SK-N-SH (cell line): ENCODE measurements at regions not wholly inside any gene's neighbourhood (a gene's known extent, or its start where the extent isn't known, plus 50 kb on each side); places are given as distances from the start of the nearest gene placed in this dataset.

Experiments used
- CTCF ChIA-PET: fragments of 300-600, 350-600 bp; formaldehyde crosslinking; extraction: SDS; loops from one replicate; lab custom pipeline; 2021; lab: Yijun Ruan, JAX
- POLR2A ChIA-PET: fragments of 350-600 bp; sonication (Branson Sonifier 250); formaldehyde crosslinking; extraction: SDS; loops from one replicate; lab custom pipeline; 2020; ENCODE audit warnings: antibody characterized with exemption, inconsistent platforms; lab: Yijun Ruan, JAX
- DNase-seq: peaks from one replicate; pipeline ENCODE4 v3.0.0; 2012
- H2AFZ ChIP-seq: fragments of 200-600 bp; sonication (generic); 2 replicates; pipeline ENCODE4 v1.8.1; 2016; ENCODE audit warnings: antibody characterized with exemption, mild to moderate bottlenecking, low read depth
- H3F3A ChIP-seq: fragments of 200-600 bp; sonication (generic); replicated peaks from 2 replicates; pipeline ENCODE3; 2016; ENCODE audit warnings: antibody characterized with exemption, mild to moderate bottlenecking; ENCODE audit not compliant: insufficient read depth
- H3K27ac ChIP-seq, 2 experiments: fragments of 200-500 bp in 1 of 2; fragments of 200-600 bp in 1 of 2; sonication (Bioruptor generic) in 1 of 2; sonication (generic), shearing (Covaris generic) in 1 of 2; 2 replicates each; pipeline versions ENCODE4 v1.5.1 to v1.6.1; 2014 to 2016; ENCODE audit warnings: low read depth in 2 of 2, inconsistent platforms in 1 of 2, low read length in 1 of 2, mild to moderate bottlenecking in 1 of 2, mixed read lengths in 1 of 2
- H3K27me3 ChIP-seq: fragments of 200-600 bp; sonication (generic), shearing (Covaris generic); 2 replicates; pipeline ENCODE4 v1.6.1; 2016; ENCODE audit warnings: mixed run types; ENCODE audit not compliant: insufficient read depth
- H3K36me3 ChIP-seq, 2 experiments: fragments of 200-500 bp in 1 of 2; fragments of 200-600 bp in 1 of 2; sonication (Bioruptor generic) in 1 of 2; sonication (generic) in 1 of 2; replicated peaks in 1 of 2; 2 replicates each; pipeline versions ENCODE3 to v1.5.1; 2014 to 2016; ENCODE audit warnings: low read length in 1 of 2, mild to moderate bottlenecking in 1 of 2; ENCODE audit not compliant: insufficient read depth in 2 of 2, control insufficient read depth in 1 of 2
- H3K4me1 ChIP-seq, 2 experiments: fragments of 200-500 bp in 1 of 2; fragments of 200-600 bp in 1 of 2; sonication (Bioruptor generic) in 1 of 2; sonication (generic), shearing (Covaris generic) in 1 of 2; 2 replicates each; pipeline versions ENCODE4 v1.5.1 to v1.6.1; 2014 to 2016; ENCODE audit warnings: low read depth in 1 of 2, low read length in 1 of 2, mixed run types in 1 of 2; ENCODE audit not compliant: insufficient read depth in 2 of 2, control insufficient read depth in 1 of 2
- H3K4me2 ChIP-seq: fragments of 200-600 bp; sonication (generic), shearing (Covaris generic); 2 replicates; pipeline ENCODE4 v1.6.1; 2017; ENCODE audit warnings: mixed run types
- H3K4me3 ChIP-seq, 2 experiments: fragments of 200-500 bp in 1 of 2; fragments of 200-600 bp in 1 of 2; sonication (Bioruptor generic) in 1 of 2; sonication (generic), shearing (Covaris generic) in 1 of 2; 2 replicates each; pipeline versions ENCODE4 v1.5.1 to v1.8.1; 2014 to 2016; ENCODE audit warnings: low read depth in 2 of 2, inconsistent platforms in 1 of 2, low read length in 1 of 2, mild to moderate bottlenecking in 1 of 2, mixed read lengths in 1 of 2, moderate library complexity in 1 of 2
- H3K79me2 ChIP-seq: fragments of 200-600 bp; sonication (generic); 2 replicates; pipeline ENCODE4 v1.8.1; 2017; ENCODE audit warnings: mild to moderate bottlenecking; ENCODE audit not compliant: insufficient read depth
- H3K9ac ChIP-seq: fragments of 200-600 bp; sonication (generic); 2 replicates; pipeline ENCODE4 v1.6.1; 2017; ENCODE audit warnings: mixed run types
- H3K9me2 ChIP-seq: fragments of 200-600 bp; sonication (generic); 2 replicates; pipeline ENCODE4 v1.6.1; 2017; ENCODE audit warnings: mixed run types
- H3K9me3 ChIP-seq: fragments of 200-600 bp; sonication (generic); 2 replicates; pipeline ENCODE4 v1.6.1; 2017; ENCODE audit warnings: mixed run types, mild to moderate bottlenecking, moderate library complexity
- H4K20me1 ChIP-seq: fragments of 200-600 bp; sonication (generic); 2 replicates; pipeline ENCODE4 v1.6.1; 2017; ENCODE audit warnings: mild to moderate bottlenecking, mixed run types; ENCODE audit not compliant: insufficient read depth
- CHD2 ChIP-seq: fragments of 150-350 bp; IDR thresholded peaks from 2 replicates; pipeline ENCODE4 v1.6.1; 2018; ENCODE audit warnings: low read length; ENCODE audit not compliant: partially characterized antibody
- CTCF ChIP-seq: fragments of 200-600 bp; sonication (generic); IDR thresholded peaks from 2 replicates; pipeline ENCODE4 v1.6.1; 2017; ENCODE audit warnings: antibody characterized with exemption, mild to moderate bottlenecking, moderate library complexity
- ELF1 ChIP-seq: IDR thresholded peaks from 2 replicates; pipeline ENCODE4 v1.4.0; 2012
- EZH2phosphoT487 ChIP-seq: fragments of 200-600 bp; sonication (generic); IDR thresholded peaks from 2 replicates; pipeline ENCODE4 v1.6.1; 2017; ENCODE audit warnings: low read depth, mixed run types, mild to moderate bottlenecking, antibody characterized with exemption, moderate library complexity, borderline replicate concordance
- FOSL2 ChIP-seq: IDR thresholded peaks from 2 replicates; pipeline ENCODE4 v1.4.0; 2012; ENCODE audit warnings: low read depth, mild to moderate bottlenecking, moderate library complexity, borderline replicate concordance
- FOXM1 ChIP-seq: IDR thresholded peaks from 2 replicates; pipeline ENCODE4 v1.4.0; 2012; ENCODE audit warnings: low read depth, mild to moderate bottlenecking
- GATA2 ChIP-seq: sonication (generic); formaldehyde crosslinking; IDR thresholded peaks from 2 replicates; pipeline ENCODE4 v1.5.0; 2020; ENCODE audit warnings: mild to moderate bottlenecking, missing genetic modification reagents
- JUND ChIP-seq: IDR thresholded peaks from 2 replicates; pipeline ENCODE4 v1.4.0; 2012
- MAX ChIP-seq: IDR thresholded peaks from 2 replicates; pipeline ENCODE4 v1.4.0; 2012; ENCODE audit warnings: low read depth
- MXI1 ChIP-seq: IDR thresholded peaks from 2 replicates; pipeline ENCODE4 v1.6.1; 2012; ENCODE audit warnings: mild to moderate bottlenecking, low read depth, low read length, improper control_type of control experiment
- NFIC ChIP-seq: IDR thresholded peaks from 2 replicates; pipeline ENCODE4 v1.4.0; 2012; ENCODE audit warnings: borderline replicate concordance
- POLR2AphosphoS5 ChIP-seq: IDR thresholded peaks from 2 replicates; pipeline ENCODE4 v1.6.1; 2012; ENCODE audit warnings: low read depth, low read length
- RAD21 ChIP-seq: IDR thresholded peaks from 2 replicates; pipeline ENCODE4 v1.6.1; 2012; ENCODE audit warnings: mild to moderate bottlenecking, low read length
- RCOR1 ChIP-seq: fragments of 150-350 bp; IDR thresholded peaks from 2 replicates; pipeline ENCODE4 v1.6.1; 2017; ENCODE audit warnings: antibody characterized with exemption, low read length
- RFX5 ChIP-seq: IDR thresholded peaks from 2 replicates; pipeline ENCODE4 v1.6.1; 2012; ENCODE audit warnings: mild to moderate bottlenecking, improper control_type of control experiment, low read length
- SIN3A ChIP-seq: IDR thresholded peaks from 2 replicates; pipeline ENCODE4 v1.6.1; 2012; ENCODE audit warnings: low read depth, mild to moderate bottlenecking, low read length, moderate library complexity, borderline replicate concordance
- TAF1 ChIP-seq: IDR thresholded peaks from 2 replicates; pipeline ENCODE4 v1.6.1; 2012; ENCODE audit warnings: low read depth, mild to moderate bottlenecking, low read length, moderate library complexity, borderline replicate concordance
- TCF12 ChIP-seq: IDR thresholded peaks from 2 replicates; pipeline ENCODE4 v1.4.0; 2012
- WGBS: methylation state at CpG from one replicate; pipeline ENCODE4 v1.1.6; 2017; ENCODE audit warnings: low lambda C conversion rate; 5-methylcytosine and 5-hydroxymethylcytosine counted together
- TF ChIP-seq, protein P1 (sequence below): IDR thresholded peaks from 2 replicates; pipeline ENCODE4; 2012
- TF ChIP-seq, protein P2 (sequence below): IDR thresholded peaks from 2 replicates; pipeline ENCODE4 v1.4.0; 2012; ENCODE audit warnings: low read depth, borderline replicate concordance
- TF ChIP-seq, protein P3 (sequence below): IDR thresholded peaks from 2 replicates; pipeline ENCODE4 v1.4.0; 2012; ENCODE audit warnings: low read depth, borderline replicate concordance
- TF ChIP-seq, protein P4 (sequence below): fragments of 150-350 bp; IDR thresholded peaks from 2 replicates; pipeline ENCODE4 v1.6.1; 2017; ENCODE audit warnings: antibody characterized with exemption, low read length, low read depth, borderline replicate concordance

DNA sequence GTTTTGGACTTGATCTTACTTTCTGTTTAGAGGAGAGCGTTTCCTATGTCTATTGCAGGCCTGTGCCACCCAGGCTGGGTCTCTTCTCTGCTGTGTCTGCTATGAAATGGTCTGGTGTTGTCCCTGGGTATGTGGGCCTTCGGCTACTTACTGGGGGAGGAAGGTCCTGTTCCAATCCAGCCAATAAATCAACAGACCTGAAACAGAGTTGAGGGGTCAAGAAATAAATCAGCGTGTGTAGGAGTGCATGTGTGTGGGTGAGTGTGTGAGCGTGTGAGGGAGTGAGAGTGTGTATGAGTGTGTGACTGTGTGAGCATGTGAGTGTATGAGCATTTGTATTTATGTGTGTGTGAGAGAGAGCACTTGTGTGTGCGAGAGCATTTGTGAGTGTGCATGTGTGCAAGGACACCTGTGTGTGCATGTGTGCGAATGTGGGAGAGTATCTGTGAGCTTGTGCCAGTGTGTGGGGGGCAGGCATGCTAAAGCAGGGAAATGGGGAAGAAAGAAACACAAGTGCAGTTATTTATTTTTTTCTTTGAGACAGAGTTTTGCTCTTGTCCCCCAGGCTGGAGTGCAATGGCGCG lies 86.3 kb upstream of the PMEPA1 start (continued):
- TF ChIP-seq EZH2phosphoT487: no peak
- TF ChIP-seq, protein P1, sequence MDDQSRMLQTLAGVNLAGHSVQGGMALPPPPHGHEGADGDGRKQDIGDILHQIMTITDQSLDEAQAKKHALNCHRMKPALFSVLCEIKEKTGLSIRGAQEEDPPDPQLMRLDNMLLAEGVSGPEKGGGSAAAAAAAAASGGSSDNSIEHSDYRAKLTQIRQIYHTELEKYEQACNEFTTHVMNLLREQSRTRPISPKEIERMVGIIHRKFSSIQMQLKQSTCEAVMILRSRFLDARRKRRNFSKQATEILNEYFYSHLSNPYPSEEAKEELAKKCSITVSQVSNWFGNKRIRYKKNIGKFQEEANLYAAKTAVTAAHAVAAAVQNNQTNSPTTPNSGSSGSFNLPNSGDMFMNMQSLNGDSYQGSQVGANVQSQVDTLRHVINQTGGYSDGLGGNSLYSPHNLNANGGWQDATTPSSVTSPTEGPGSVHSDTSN: no peak
- TF ChIP-seq NFIC: no peak
- TF ChIP-seq, all 33 proteins: peak for 0

GRCh38 chr20:57795342-57795697 lies 85.5 kb upstream of the PMEPA1 start:
- Histone ChIP-seq H3K9me2 (no peaks in the 10 kb centered on the region), H3K27me3 (no peaks in the 10 kb centered on the region), H2AFZ (peak overlapping the region; percentile 18; the same call in 1 of the 2 replicates), H3F3A (no peaks in the 10 kb centered on the region), H3K27ac (no peak overlapping the region), H3K36me3 (no peaks in the 10 kb centered on the region), H4K20me1 (no peaks in the 10 kb centered on the region), H3K9ac (no peak overlapping the region), H3K79me2 (no peaks in the 10 kb centered on the region), H3K4me3 (no peak overlapping the region), H3K9me3 (no peaks in the 10 kb centered on the region), H3K4me1 (peaks cover 0 to 2% of the 10 kb centered on the region in 2 experiments; a peak in 1 of 4 replicates), H3K4me2 (no peak overlapping the region)
- no peak for DNase-seq
- 56% methylated on average over 4 of the region's 6 CpGs for WGBS
- POLR2A ChIA-PET: no interaction called here
- CTCF ChIA-PET: no interaction called here
- TF ChIP-seq FOXM1: no peak
- TF ChIP-seq CTCF: no peak
- no peak for TF ChIP-seq TAF1
- no peak for TF ChIP-seq MXI1
- TF ChIP-seq, protein P2, sequence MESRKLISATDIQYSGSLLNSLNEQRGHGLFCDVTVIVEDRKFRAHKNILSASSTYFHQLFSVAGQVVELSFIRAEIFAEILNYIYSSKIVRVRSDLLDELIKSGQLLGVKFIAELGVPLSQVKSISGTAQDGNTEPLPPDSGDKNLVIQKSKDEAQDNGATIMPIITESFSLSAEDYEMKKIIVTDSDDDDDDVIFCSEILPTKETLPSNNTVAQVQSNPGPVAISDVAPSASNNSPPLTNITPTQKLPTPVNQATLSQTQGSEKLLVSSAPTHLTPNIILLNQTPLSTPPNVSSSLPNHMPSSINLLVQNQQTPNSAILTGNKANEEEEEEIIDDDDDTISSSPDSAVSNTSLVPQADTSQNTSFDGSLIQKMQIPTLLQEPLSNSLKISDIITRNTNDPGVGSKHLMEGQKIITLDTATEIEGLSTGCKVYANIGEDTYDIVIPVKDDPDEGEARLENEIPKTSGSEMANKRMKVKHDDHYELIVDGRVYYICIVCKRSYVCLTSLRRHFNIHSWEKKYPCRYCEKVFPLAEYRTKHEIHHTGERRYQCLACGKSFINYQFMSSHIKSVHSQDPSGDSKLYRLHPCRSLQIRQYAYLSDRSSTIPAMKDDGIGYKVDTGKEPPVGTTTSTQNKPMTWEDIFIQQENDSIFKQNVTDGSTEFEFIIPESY: no peak
- TF ChIP-seq POLR2AphosphoS5: no peak
- TF ChIP-seq EZH2phosphoT487: no peak
- TF ChIP-seq, protein P3, sequence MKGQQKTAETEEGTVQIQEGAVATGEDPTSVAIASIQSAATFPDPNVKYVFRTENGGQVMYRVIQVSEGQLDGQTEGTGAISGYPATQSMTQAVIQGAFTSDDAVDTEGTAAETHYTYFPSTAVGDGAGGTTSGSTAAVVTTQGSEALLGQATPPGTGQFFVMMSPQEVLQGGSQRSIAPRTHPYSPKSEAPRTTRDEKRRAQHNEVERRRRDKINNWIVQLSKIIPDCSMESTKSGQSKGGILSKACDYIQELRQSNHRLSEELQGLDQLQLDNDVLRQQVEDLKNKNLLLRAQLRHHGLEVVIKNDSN: peak; percentile 69
- no peak; the same call in none of the 2 replicates for TF ChIP-seq JUND
- TF ChIP-seq GATA2 (CRISPR knock-in tag): no peak
- TF ChIP-seq, protein P1: peak; percentile 61
- no peak for TF ChIP-seq RCOR1
- TF ChIP-seq, protein P4, sequence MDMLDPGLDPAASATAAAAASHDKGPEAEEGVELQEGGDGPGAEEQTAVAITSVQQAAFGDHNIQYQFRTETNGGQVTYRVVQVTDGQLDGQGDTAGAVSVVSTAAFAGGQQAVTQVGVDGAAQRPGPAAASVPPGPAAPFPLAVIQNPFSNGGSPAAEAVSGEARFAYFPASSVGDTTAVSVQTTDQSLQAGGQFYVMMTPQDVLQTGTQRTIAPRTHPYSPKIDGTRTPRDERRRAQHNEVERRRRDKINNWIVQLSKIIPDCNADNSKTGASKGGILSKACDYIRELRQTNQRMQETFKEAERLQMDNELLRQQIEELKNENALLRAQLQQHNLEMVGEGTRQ: no peak
- TF ChIP-seq FOSL2: peak; percentile 16; the same call in 1 of the 2 replicates
- no peak for TF ChIP-seq ELF1
- no peak for TF ChIP-seq SIN3A
- TF ChIP-seq MAX: no peak
- no peak for TF ChIP-seq RAD21
- no peak for TF ChIP-seq RFX5
- no peak for TF ChIP-seq CHD2
- 0 out of 2 replicates have a peak, but pooled peaks have one; percentile 18 for TF ChIP-seq TCF12
